Adrenal gland (tissue), 5 donors: ENCODE measurements at regions not wholly inside any gene's neighbourhood (a gene's known extent, or its start where the extent isn't known, plus 50 kb on each side); places are given as distances from the start of the nearest gene placed in this dataset.

ENCODE experiments used
- CTCF ChIP-seq, 6 experiments: fragments of 450-650 bp in 4 of 6; fragments of 200-600 bp in 2 of 6; sonication (generic) in 1 of 6; IDR thresholded peaks; 1 replicate in 5 of 6; 2 replicates in 1 of 6; pipeline versions ENCODE4 v1.5.1 to v1.8.0; 2016 to 2021; ENCODE audit warnings: antibody characterized with exemption in 6 of 6, mild to moderate bottlenecking in 2 of 6, moderate library complexity in 1 of 6
- POLR2A ChIP-seq, 2 donors: fragments of 450-650 bp; IDR thresholded peaks; one replicate each; pipeline ENCODE4 v1.6.1; 2017; ENCODE audit warnings: antibody characterized with exemption in 2 of 2, mild to moderate bottlenecking in 2 of 2, moderate library complexity in 1 of 2
- donor health status: DM: no; HTN: no; CAD: no.

- TF ChIP-seq CTCF (IDR thresholded peaks at IDR 0.05) (no peak), POLR2A (IDR thresholded peaks at IDR 0.05) (no peak)
These were observed 204.1 kb downstream of the SS18 start for GRCh38 chr18:25886283-25886682.
